ENCODE measurements at regions not wholly inside any gene's neighbourhood (a gene's known extent, or its start where the extent isn't known, plus 50 kb on each side); places are given as distances from the start of the nearest gene placed in this dataset.
"Not testable (repeated sequence)": the region's sequence is repeated elsewhere in the genome, so short reads cannot be mapped to it uniquely, and the experiment has no call there.

DNA sequence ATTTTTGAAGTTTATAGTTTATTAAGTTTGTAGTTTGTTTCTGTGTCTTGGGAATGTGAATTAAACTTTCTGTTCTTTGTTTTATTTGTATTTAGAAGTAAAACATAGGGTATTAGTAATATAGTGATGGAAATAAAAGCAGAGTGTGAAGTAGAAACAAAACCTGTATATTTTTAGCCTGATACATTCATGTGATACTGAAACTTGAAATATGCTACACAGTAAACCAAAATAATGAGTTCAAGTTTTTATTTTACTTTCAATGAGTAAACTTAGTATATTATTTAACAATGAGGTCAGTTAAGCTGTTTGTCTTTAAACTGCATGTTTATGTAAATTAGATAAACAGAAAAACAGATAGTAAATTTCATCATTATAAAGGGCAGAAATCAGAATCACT is 1592.6 kb downstream of the GRIK2 start:
- DNase-seq: no peak

DNA sequence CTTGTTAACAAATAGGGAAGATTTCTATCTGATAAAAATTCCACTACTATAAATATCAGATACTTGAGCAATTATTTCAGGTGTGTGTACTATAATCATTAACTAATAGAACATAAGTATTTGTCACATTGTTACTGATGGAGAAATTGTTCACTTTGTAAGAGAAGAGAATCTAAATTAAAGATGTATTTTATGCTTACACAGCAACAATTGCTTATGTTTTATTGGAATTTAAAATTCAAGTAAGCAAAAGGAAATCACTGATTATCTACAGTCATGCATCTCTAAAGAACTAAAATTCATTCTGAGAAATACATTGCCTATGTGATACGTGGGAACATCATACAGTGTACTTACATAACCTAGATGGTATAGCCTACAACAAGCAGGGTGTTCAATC is 1590.8 kb downstream of the GRIK2 start:
- no peak for DNase-seq

DNA sequence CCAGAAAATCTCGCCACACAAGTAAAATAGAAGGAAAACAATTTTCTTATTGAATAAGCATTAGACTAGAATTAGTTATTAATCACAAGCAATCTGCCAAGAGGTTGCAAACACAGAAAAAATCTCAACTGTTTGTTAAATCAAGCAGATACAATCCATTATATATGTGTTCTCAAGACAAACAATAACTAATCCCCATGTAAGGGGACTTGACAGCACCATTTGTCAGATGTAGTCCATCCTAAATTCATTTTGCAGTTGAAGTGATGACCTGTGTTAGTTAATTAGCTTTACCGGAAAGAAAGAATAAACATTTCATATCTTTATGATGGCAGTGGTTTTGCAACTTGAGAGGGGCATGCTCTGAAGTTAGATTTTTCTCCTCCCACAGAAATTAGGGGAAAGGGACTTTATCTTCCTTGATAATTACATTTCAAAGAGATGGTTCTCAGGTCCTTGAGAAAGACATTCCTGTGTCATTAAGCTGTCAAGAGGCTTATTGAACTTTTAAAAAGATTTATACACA is 1588.0 kb downstream of the GRIK2 start:
- no peak for DNase-seq

DNA sequence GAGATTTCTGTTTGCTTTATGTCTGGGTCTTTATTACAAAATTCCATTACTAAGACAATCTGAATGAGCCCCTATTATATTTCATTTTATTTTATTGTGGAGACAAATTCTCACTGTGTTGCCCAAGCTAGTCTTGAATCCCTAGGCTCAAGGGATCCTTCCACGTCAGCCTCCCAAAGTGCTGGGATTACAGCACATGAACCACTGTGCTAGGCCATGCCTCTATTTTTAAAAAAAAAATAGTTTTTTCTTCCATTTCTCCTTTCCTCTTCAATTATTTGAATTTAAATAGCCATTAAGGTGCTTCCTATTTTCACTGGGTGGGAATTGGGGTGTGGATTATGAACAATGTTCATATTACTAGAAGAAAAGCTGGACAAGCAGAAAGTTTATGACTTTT is 1587.4 kb downstream of the GRIK2 start:
- DNase-seq: no peak

DNA sequence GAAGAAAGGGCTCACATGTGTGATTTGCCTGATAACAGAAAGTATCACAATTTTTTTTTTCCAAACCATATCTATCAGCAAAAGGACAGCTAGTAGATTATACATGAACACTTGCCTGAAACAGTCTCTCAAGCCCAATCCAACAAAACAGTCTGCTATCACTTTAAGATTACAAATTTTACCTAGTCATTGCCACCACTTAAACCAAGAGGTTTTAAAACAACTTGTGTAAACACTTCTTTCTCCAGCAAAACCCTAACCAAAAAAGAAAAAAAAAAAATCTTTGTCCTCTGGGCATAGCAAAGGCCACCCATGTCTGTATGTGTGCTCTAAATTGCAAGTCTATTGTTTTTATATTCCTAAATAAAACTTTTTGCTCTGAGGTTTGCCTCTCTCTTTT is 1568.4 kb downstream of the GRIK2 start:
- no peak for DNase-seq

DNA sequence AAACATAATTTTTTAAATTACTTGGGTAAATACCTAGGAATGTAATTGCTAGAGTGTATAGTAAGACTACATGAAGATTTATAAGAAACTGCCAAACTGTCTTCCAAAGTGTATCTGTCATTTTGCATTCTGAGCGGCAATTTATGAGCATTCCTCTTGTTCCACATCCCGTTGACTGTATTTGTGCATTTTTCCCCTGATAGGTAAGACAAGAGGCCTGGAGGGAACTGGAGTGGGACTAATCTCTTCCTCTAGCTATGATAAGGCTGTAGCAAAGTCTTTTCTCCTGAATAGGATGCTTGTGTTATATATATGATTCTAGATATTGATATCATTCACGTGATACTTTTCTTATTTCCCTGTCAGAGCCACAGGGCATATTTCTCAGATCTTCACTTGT is 1557.5 kb downstream of the GRIK2 start:
- no peak for DNase-seq

DNA sequence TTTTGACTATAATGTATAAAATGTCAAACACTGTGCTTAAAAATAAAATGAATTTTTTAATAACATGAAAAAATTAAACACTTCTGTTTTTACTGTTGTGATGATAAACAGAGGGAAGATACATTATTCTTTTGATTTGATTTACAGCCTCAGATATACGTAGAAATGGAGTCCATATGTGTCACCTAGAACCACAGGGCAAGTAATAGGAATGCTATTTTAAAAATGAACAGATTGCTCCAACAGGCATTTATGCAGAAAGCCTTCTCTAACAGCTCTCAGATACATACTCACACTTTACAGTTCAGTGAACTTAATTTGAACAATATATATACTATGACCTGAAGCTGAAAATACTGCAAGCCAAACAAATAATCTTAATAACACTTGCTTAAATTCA is 1551.0 kb downstream of the GRIK2 start:
- no peak for DNase-seq

DNA sequence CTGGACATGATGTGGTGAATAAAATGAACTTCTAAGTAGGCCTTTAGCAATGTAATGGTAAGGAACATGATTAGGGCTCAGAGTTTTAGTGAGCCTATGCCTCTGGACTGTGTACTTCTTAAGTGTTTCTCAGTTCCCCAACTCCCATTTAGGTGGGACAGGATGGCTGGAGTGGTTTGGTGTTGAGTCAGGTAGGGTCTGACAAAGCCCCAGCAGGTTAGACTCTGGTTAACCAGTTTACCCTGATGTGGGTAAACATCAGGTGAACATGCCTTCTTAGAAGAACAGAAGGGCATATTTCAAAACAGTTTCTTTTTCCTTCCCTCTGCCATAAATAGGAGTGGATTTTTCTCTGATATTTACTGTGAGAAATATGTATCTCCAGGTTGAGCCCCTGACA is 1548.7 kb downstream of the GRIK2 start:
- no peak for DNase-seq

DNA sequence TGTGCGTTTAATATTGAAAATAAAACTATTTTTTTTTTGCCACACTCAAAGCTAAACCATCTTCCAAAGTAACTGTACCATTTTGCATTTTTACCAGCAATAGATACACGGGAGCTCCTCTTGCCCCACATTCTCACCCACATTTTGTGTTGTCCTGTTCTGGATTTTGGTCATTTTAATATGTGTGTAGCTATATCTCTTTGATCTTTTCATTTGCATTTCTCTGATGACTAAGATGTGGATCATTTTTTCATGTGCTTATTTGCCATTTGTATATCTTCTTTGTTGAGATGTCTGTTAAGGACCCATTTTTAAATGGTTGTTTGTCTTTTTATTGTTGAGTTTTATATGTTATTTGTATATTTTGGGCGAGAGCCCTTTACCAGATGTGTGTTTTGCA is 1543.5 kb downstream of the GRIK2 start:
- DNase-seq: no peak

DNA sequence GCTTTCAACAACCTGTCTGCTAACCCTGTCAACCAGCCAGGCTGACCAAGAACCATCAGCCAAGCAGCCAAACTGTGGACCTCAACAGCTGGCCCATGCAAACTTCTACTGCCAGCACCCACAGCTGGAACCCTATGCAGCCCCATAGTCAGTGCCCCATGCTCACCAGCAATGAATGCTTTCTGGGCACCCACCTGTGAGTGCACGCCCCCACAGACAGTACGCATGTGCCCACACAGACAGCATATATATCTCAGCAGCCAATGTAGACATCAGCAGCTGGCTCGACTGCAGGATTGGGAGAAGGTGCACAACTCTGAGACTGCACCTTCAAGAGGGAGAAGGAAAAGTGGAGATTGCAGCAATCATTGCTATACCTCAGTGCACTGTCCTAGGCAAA is 1534.6 kb downstream of the GRIK2 start:
- DNase-seq: no peak

DNA sequence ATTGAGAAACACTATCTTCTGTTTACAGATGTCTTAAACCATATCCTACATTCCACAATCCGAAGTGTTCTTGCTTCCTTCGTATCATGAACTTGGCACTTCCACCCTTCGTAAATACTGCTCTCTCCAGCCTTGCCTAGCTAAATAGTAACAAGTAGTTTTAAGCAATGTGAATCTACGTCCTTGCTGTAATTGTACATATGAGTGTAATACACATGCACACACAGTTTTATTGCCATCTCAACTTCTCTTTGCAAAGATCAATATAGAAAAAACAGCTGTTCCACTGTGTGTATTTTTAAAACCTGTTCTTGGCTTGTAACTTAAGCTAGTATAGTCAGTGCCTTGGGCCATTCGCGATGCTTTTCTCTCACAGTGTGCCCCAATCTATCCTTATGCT is 1524.7 kb downstream of the GRIK2 start:
- DNase-seq: no peak

DNA sequence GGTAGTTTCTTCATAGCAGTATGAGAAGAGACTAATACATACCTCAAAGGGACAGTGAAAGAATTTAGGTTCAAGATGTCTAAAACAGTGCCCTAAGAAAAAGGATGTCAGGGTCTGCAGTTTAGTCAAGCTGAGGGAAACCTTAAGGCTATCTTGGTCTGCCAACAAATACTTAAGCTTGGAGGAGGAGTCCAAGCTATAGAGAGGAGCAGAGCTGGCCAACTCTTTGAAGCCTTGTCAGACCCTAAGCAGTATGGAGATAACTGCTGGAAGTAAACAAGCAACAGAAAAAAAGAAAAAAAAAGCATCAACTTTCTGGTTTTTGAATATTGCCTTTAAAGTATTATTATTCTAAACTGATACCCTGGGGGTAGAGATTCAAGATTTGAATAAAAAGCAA is 1518.1 kb downstream of the GRIK2 start:
- no peak for DNase-seq

DNA sequence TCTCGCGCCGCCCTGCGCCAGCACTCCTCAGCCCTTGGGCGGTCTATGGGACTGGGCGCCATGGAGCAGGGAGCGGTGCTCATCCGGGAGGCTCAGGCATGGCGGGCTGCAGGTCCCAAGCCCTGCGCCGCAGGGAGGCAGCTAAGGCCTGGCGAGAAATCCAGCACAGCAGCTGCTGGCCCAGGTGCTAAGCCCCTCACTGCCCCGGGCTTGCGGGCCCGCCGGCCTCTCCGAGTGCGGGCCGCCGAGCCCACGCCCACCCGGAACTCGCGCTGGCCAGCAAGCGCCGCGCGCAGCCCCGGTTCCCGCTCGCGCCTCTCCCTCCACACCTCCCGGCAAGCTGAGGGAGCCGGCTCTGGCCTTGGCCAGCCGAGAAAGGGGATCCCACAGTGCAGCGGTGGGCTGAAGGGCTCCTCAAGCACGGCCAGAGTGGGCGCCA is 1517.2 kb downstream of the GRIK2 start:
- not testable (repeated sequence) for DNase-seq

DNA sequence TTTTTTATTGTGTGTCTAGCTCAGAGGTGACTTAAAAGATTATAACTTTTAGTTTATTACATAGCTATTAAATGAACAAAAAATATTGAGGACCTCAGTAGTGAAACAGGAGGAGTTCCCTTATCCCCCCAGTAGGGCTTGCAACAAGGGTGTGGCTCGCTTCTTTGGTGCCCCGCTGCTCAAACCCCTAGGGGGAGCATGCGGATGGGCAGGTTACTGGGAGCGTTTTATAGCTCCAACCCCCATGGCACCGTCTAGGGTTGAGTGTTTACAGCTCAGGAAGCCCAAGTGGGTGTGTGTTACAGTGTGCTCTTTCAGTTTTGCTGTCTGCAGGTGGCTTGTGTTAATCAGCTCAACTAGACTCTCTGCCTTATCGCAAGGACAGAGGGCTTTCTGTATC is 1513.7 kb downstream of the GRIK2 start:
- DNase-seq: no peak

DNA sequence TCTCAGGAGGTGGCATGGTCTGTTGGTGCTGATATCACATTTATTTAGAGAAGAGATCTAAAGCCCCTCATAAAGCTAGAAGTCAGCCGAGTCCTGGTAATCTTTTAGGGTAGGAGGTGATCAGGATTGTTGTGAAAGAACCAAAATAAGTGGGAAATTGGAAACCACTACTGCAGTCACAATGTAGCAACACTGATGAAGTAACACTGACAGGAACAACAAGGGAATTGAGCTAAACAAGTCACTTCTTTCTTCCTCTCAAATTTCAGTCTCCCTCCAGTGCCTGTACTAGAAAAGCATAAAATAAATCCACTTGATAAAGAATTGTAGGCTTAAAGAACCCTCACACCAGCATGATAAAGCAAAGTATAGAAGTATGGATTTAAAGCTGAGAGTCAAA is 1509.0 kb downstream of the GRIK2 start:
- no peak for DNase-seq

DNA sequence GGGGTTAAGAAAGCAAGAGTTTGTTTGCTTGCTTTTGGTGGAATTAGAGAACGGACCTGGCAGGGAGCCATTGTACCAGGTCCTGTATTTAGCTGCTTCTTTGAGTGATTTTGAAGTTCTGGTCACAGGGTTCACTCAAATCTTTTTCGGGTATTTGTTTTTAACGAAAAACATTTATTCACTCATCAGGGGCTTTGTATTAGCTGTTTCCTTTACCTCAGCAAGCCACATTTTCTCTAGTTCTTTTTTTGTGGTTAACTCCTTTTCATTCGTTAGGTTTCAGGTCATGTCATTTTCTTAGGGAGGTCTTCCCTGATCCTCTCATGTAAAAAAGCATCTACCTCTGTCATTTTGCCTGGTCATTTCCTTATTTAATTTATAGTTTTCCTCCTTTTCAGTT is 1502.2 kb downstream of the GRIK2 start:
- DNase-seq: no peak

DNA sequence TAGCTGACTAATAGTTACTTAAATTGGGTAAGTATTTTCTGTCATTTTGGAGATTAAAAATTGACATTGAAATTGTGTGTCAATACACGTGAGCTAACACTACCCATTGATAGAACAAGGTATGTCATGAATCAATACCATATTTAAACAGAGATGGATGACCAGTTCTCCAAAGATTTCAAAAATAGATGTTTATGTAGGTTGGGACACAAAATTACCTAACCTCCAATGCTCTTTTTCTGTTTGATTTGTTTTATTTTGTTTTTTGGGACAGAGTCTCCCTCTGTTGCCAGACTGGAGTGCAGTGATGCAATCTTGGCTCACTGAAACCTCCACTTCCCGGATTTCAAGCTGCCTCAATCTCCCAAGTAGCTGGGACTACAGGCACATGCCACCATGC is 1491.7 kb downstream of the GRIK2 start:
- DNase-seq: no peak

DNA sequence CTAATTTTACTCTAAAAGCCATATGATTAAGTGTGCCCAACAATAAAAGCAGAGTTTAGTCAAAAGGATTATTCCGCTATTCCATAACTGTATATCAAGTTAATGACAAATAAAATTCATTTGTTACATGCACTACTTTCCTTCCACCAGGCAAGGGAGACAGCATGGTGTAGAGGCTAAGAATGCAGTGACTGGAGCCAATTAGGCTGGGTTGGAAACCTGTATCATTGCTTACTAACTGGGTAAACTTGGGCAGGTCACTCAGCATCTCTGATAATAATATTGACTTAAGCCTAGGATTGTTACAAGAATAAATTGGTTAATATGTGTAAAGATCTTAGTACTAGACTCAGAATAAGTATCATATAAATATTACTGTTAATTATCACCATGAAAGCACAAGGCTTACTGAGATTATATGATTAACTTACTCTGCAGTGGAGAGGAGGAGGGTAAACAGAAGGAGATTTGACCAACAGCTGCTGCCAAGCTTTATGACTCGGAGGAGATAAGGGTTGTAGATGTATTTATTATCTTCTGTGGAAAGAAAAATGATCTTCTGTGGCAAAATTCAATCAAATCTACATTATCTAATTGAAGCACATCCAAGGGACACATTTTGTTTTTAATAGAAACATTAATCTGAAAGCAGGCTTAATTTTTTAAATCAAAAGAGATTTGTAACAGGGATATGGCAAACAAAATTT is 1459.9 kb downstream of the GRIK2 start:
- DNase-seq: no peak

DNA sequence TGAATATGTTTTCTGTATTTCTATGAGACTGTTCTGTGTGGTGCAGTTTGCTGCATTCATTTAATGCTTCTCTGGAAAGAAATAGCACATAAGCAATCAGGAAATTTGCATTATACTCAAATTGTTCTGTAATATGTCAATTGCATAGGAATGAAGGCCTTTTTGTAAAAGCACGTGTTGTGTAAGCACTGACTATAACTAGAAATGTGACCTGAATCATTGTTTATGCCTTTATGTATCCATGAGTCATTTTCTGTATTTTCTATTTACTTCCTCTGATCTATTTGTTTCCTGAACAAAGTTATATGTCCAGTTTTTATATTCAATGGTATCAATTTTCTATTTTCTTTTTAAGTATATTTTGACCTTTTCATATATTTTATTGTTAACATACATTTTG is 1455.3 kb downstream of the GRIK2 start:
- DNase-seq: peak in 1 of 3 donors; percentile 1

DNA sequence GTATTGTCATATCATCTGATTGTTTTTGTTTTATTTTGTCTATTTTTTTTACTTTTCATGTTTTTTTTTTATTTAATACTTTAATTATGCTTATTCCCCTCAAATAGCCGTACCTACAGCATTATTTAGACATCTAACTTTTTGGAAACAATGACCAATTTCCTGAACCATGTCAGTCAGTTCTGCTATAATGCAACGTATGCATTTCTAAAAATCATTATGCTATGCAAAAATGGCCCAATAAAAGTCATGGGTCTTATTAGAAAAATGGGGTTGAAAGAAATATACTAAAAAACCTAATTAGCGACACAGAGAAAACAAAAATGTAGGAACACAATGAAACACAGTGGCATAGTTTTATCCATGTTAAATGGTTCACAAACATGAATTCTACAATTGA is 1454.7 kb downstream of the GRIK2 start:
- no peak for DNase-seq

DNA sequence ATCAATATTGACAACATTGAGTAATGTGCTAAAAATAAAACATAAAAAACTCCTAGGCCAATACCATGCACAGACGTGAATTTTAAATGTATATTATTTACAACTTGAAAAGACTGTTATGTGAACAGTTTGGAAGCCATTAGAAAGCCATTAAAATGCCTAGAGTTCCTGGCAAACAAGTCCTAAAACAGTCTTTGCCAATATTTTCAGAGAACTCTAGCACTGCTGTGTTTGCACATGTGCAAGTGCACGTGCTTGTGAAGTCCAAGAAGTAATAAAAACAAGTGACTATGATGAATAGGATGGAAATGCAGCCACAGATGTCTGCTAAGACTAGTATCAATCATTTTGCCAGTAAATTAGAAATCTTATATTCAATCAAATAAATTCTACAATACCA is 1447.6 kb downstream of the GRIK2 start:
- DNase-seq: no peak

DNA sequence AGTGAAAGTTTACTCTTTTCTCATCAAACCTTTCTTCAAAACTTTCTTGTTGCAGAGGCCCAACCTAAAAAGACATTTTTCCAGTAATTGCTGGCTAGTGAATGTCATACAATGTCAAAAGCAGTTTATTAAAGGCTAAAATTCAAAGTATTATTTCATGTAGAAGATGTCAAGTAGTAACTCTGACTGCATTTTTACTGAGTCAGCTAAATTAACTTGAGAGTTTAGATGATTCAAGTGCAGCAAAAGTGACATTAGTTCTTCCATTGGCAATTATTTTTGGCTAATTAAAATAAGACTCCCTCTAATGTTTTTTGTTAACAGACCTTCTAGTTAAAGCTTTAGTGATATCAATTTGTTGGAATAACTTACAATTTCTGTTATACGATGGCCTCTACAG is 1438.5 kb downstream of the GRIK2 start:
- no peak for DNase-seq

DNA sequence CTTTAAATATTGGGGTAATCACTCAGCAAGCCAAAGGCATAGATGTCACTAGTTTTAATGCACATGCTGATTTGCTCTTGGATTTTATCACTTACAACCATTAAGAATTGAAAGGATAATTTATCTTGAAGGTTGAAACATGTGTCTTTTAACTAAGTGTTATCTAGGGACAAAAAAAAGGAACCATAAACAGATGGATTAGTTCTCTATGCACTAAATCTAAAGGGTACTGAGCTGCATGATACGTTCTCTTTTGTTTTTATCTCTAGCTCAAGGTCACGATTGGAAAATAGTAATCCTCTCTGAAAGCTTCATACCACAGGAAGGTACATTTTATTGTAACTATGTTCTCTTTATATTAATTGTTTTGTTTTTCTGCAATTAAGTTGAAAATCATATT is 1426.6 kb downstream of the GRIK2 start:
- no peak for DNase-seq

DNA sequence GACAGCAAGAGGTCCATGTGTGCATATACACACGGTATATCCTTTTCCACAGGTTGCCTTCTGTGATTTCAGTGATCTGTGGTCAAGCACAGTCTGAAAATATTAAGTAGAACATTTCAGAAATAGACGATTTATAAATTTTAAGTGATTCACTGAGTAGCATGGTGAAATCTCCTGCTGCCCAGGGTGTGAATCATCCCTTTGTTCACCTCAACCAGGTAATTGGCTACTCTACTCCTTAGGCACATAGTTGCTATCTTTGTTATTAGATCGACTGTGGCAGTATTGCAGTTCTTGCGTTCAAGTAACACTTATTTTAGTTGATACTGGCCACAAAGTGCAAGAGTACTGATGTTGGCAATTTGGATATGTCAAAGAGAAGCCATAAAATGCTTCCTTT is 1421.7 kb downstream of the GRIK2 start:
- DNase-seq: no peak

Measured in suppressor macrophage treated with lipopolysaccharide for 1 hour (primary cell).